ENCODE measurements at regions not wholly inside any gene's neighbourhood (a gene's known extent, or its start where the extent isn't known, plus 50 kb on each side); places are given as distances from the start of the nearest gene placed in this dataset.

GRCh38 chr7:136256491-136256890 is 279.3 kb upstream of the MTPN start:
- Histone ChIP-seq H3K4me3 (no peak overlapping the region), H3K4me2 (no peak overlapping the region), H4K20me1 (ENCODE audit: insufficient read depth, poor library complexity, severe bottlenecking) (no peaks in the 10 kb centered on the region), H3K4me1 (ENCODE audit: insufficient read depth) (no peaks in the 10 kb centered on the region), H3K9me2 (replicated peaks; ENCODE audit: insufficient read depth) (no peaks in the 10 kb centered on the region), H2AFZ (no peak overlapping the region), H3K9me3 (ENCODE audit: low read depth) (no peaks in the 10 kb centered on the region), H3K27ac (no peak overlapping the region), H3K36me3 (replicated peaks; ENCODE audit: insufficient read depth, low read depth) (no peaks in the 10 kb centered on the region), H3K27me3 (no peaks in the 10 kb centered on the region), H3K79me2 (no peaks in the 10 kb centered on the region)
- DNase-seq (ENCODE audit: low spot score): no peak
- WGBS (ENCODE audit: low lambda C conversion rate, missing lambda C conversion rate): 88% methylated on average over 3 of the region's 3 CpGs
- TF ChIP-seq EZH2phosphoT487 (IDR thresholded peaks at IDR 0.05; ENCODE audit: low read depth, severe bottlenecking, unreplicated experiment): no peak
- TF ChIP-seq CTCF (IDR thresholded peaks at IDR 0.05; ENCODE audit: poor library complexity): no peak
- no peak for TF ChIP-seq EZH2 (IDR thresholded peaks at IDR 0.05; ENCODE audit: borderline replicate concordance)

GRCh38 chr7:136254148-136254547 is 277.0 kb upstream of the MTPN start:
- Histone ChIP-seq H3K9me3 (ENCODE audit: low read depth) (no peaks in the 10 kb centered on the region), H3K4me2 (no peak overlapping the region), H3K79me2 (no peaks in the 10 kb centered on the region), H3K36me3 (replicated peaks; ENCODE audit: insufficient read depth, low read depth) (no peaks in the 10 kb centered on the region), H3K27ac (no peak overlapping the region), H3K4me3 (no peak overlapping the region), H3K27me3 (no peaks in the 10 kb centered on the region), H2AFZ (no peak overlapping the region), H4K20me1 (ENCODE audit: insufficient read depth, poor library complexity, severe bottlenecking) (no peaks in the 10 kb centered on the region), H3K9me2 (replicated peaks; ENCODE audit: insufficient read depth) (no peaks in the 10 kb centered on the region), H3K4me1 (ENCODE audit: insufficient read depth) (no peaks in the 10 kb centered on the region)
- TF ChIP-seq EZH2 (IDR thresholded peaks at IDR 0.05; ENCODE audit: borderline replicate concordance) (no peak), EZH2phosphoT487 (IDR thresholded peaks at IDR 0.05; ENCODE audit: low read depth, severe bottlenecking, unreplicated experiment) (no peak), CTCF (IDR thresholded peaks at IDR 0.05; ENCODE audit: poor library complexity) (no peak)
- WGBS (ENCODE audit: low lambda C conversion rate, missing lambda C conversion rate): 83% methylated on average over 6 of the region's 6 CpGs
- no peak for DNase-seq (ENCODE audit: low spot score)

- TF ChIP-seq EZH2 (IDR thresholded peaks at IDR 0.05; ENCODE audit: borderline replicate concordance) (no peak), EZH2phosphoT487 (IDR thresholded peaks at IDR 0.05; ENCODE audit: low read depth, severe bottlenecking, unreplicated experiment) (no peak), CTCF (IDR thresholded peaks at IDR 0.05; ENCODE audit: poor library complexity) (no peak)
- H3K79me2 ChIP-seq: no peaks in the 10 kb centered on the region
- WGBS (ENCODE audit: low lambda C conversion rate, missing lambda C conversion rate): 62% methylated on average over 3 of the region's 3 CpGs
Observed at GRCh38 chr7:136251826-136252225, 274.7 kb upstream of the MTPN start.

GRCh38 chr7:136247211-136247610 is 270.1 kb upstream of the MTPN start:
- Histone ChIP-seq H4K20me1 (ENCODE audit: insufficient read depth, poor library complexity, severe bottlenecking) (no peaks in the 10 kb centered on the region), H3K27ac (no peak overlapping the region), H3K36me3 (replicated peaks; ENCODE audit: insufficient read depth, low read depth) (no peaks in the 10 kb centered on the region), H2AFZ (no peak overlapping the region), H3K4me1 (ENCODE audit: insufficient read depth) (no peaks in the 10 kb centered on the region), H3K9me3 (ENCODE audit: low read depth) (no peaks in the 10 kb centered on the region), H3K4me2 (no peak overlapping the region), H3K27me3 (no peaks in the 10 kb centered on the region), H3K79me2 (no peaks in the 10 kb centered on the region), H3K9me2 (replicated peaks; ENCODE audit: insufficient read depth) (no peaks in the 10 kb centered on the region), H3K4me3 (no peak overlapping the region)
- no peak for DNase-seq (ENCODE audit: low spot score)
- TF ChIP-seq EZH2 (IDR thresholded peaks at IDR 0.05; ENCODE audit: borderline replicate concordance) (no peak), EZH2phosphoT487 (IDR thresholded peaks at IDR 0.05; ENCODE audit: low read depth, severe bottlenecking, unreplicated experiment) (no peak), CTCF (IDR thresholded peaks at IDR 0.05; ENCODE audit: poor library complexity) (no peak)
- WGBS (ENCODE audit: low lambda C conversion rate, missing lambda C conversion rate): 32% methylated on average over 1 of the region's 1 CpG

More at GRCh38 chr7:136251826-136252225, 274.7 kb upstream of the MTPN start:
- Histone ChIP-seq H3K9me3 (ENCODE audit: low read depth) (no peaks in the 10 kb centered on the region), H3K4me2 (no peak overlapping the region), H4K20me1 (ENCODE audit: insufficient read depth, poor library complexity, severe bottlenecking) (no peaks in the 10 kb centered on the region), H3K4me1 (ENCODE audit: insufficient read depth) (no peaks in the 10 kb centered on the region), H3K27me3 (no peaks in the 10 kb centered on the region), H3K36me3 (replicated peaks; ENCODE audit: insufficient read depth, low read depth) (no peaks in the 10 kb centered on the region), H2AFZ (no peak overlapping the region), H3K27ac (no peak overlapping the region), H3K4me3 (no peak overlapping the region), H3K9me2 (replicated peaks; ENCODE audit: insufficient read depth) (no peaks in the 10 kb centered on the region)
- no peak for DNase-seq (ENCODE audit: low spot score)
